NB4 (cell line): ENCODE measurements at regions not wholly inside any gene's neighbourhood (a gene's known extent, or its start where the extent isn't known, plus 50 kb on each side); places are given as distances from the start of the nearest gene placed in this dataset.

Source experiments
- DNase-seq: peaks from one replicate; pipeline ENCODE4 v3.0.0; 2010; ENCODE audit warnings: low read depth
- H3K4me3 ChIP-seq: one replicate; pipeline ENCODE4 v1.5.1; 2011; ENCODE audit warnings: mild to moderate bottlenecking, low read depth, low read length, moderate library complexity
- MYC ChIP-seq: IDR thresholded peaks from 2 replicates; pipeline ENCODE4 v1.6.1; 2011; ENCODE audit warnings: low read depth, low read length
- POLR2A ChIP-seq: IDR thresholded peaks from 2 replicates; pipeline ENCODE4 v1.6.1; 2011; ENCODE audit warnings: mild to moderate bottlenecking; ENCODE audit not compliant: insufficient read length; ENCODE audit errors: extremely low read depth
- TF ChIP-seq, protein P1 (sequence below): IDR thresholded peaks from 2 replicates; pipeline ENCODE4 v1.6.1; 2011; ENCODE audit warnings: low read depth, low read length
- TF ChIP-seq, protein P2 (sequence below): IDR thresholded peaks from one replicate; pipeline ENCODE4 v1.5.1; 2012; ENCODE audit warnings: low read depth, low read length

GRCh38 chr20:3354247-3354646 lies 53.2 kb downstream of the DNAAF9 start:
- no peak overlapping the region for H3K4me3 ChIP-seq
- TF ChIP-seq MYC (no peak), POLR2A (no peak)
- TF ChIP-seq, protein P1, sequence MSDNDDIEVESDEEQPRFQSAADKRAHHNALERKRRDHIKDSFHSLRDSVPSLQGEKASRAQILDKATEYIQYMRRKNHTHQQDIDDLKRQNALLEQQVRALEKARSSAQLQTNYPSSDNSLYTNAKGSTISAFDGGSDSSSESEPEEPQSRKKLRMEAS = no peak
- TF ChIP-seq, protein P2, sequence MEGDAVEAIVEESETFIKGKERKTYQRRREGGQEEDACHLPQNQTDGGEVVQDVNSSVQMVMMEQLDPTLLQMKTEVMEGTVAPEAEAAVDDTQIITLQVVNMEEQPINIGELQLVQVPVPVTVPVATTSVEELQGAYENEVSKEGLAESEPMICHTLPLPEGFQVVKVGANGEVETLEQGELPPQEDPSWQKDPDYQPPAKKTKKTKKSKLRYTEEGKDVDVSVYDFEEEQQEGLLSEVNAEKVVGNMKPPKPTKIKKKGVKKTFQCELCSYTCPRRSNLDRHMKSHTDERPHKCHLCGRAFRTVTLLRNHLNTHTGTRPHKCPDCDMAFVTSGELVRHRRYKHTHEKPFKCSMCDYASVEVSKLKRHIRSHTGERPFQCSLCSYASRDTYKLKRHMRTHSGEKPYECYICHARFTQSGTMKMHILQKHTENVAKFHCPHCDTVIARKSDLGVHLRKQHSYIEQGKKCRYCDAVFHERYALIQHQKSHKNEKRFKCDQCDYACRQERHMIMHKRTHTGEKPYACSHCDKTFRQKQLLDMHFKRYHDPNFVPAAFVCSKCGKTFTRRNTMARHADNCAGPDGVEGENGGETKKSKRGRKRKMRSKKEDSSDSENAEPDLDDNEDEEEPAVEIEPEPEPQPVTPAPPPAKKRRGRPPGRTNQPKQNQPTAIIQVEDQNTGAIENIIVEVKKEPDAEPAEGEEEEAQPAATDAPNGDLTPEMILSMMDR = no peak
- no peak for DNase-seq

GRCh38 chr20:3353646-3354045 lies 53.8 kb downstream of the DNAAF9 start:
- H3K4me3 ChIP-seq = no peak overlapping the region
- TF ChIP-seq, protein P1 = no peak
- TF ChIP-seq MYC = no peak
- TF ChIP-seq POLR2A = no peak
- TF ChIP-seq, protein P2 = no peak
- DNase-seq = no peak

GRCh38 chr20:3352202-3352601 lies 55.3 kb downstream of the DNAAF9 start:
- no peak for DNase-seq
- H3K4me3 ChIP-seq = no peak overlapping the region
- TF ChIP-seq MYC (no peak), POLR2A (no peak)
- TF ChIP-seq, protein P2 = no peak
- TF ChIP-seq, protein P1 = no peak

DNA sequence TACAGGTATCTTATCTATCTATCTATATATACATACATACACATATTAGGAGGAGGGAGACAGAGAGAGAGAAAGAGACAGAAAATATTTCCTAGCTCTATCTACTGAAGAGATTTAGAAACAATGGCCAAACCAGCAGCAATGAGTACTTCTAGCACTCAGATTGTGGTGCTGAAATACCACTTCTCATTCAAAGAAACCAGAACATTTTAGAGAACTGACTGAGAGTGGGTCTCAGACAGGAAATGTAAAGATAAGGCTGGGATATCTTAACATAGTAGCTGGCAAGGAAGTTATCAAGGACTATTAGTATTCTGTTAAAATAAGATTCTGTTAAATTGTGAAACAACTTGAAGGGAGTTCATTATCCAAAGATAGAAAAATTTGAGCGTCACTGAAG lies 57.0 kb downstream of the DNAAF9 start:
- no peak for TF ChIP-seq POLR2A
- TF ChIP-seq, protein P2 = no peak
- no peak for TF ChIP-seq MYC
- TF ChIP-seq, protein P1 = no peak
- no peak for DNase-seq

GRCh38 chr20:3349786-3350185 lies 57.7 kb downstream of the DNAAF9 start:
- H3K4me3 ChIP-seq = no peak overlapping the region
- TF ChIP-seq, protein P1 = no peak
- TF ChIP-seq POLR2A (no peak), MYC (no peak)
- TF ChIP-seq, protein P2 = no peak
- no peak for DNase-seq

More for the DNA sequence above, 57.0 kb downstream of the DNAAF9 start:
- H3K4me3 ChIP-seq = no peak overlapping the region

DNA sequence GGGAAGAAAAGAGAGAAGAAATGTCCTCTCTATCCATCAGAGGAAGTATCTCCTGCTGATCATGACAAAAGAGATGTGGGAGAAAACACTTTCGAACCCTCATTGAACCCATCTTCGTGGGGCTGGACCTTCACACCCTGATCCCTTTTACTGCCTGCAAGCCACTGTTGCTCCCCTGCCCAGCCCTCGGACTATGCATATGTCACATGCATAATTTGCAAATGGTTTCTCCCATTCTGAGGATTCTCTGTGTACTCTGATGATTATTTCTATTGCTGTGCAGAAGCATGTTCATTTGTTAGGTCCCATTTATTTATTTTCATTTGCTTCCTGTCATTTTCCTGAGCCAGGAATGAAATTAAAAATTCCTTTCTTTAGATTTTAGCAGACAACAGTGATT lies 64.7 kb downstream of the DNAAF9 start:
- TF ChIP-seq, protein P1 = no peak
- TF ChIP-seq POLR2A = no peak
- TF ChIP-seq MYC = no peak
- TF ChIP-seq, protein P2 = no peak
- no peak for DNase-seq
- no peak overlapping the region for H3K4me3 ChIP-seq
